ENCODE measurements at regions not wholly inside any gene's neighbourhood (a gene's known extent, or its start where the extent isn't known, plus 50 kb on each side); places are given as distances from the start of the nearest gene placed in this dataset.

DNA sequence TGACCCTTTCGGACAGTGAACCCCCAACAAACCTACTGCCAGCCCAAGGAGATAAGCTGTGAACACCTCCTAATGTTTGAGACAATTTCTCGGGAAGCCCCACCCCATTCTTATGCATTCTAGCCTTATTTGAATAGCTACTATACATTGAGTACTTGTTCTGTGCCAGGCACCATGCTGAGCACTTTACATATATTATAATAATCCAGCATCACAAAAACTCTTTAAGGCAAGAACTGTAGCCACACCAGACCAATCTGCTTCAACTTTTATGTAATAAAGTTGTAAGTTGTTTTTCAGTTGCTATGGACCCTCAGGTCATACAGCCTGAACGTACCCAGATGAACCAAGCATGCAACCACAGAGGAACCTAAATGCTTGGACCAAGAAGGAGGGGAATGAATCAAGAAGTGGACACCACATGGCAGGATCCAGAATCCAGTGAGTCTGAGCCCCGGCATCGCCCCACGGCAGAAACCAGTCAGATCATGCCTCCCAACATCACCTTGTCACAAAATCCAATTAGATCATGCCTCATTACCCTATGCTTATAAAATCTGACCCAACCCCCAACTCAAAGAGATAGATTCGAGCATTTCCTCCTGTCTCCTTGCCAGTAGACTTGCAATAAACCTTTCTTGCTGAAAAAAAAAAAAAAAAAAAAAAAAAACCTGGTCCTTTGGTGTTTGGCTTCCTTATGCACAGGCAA, 225.0 kb downstream of the QDPR start:
- Mint-ChIP-seq H3K36me3 (ENCODE audit: low read depth) (no peaks in the 10 kb centered on the region), H3K27ac (no peak overlapping the region), H3K4me3 (no peak overlapping the region), H3K9me3 (ENCODE audit: insufficient read depth) (no peaks in the 10 kb centered on the region), H3K4me1 (ENCODE audit: low read depth) (no peaks in the 10 kb centered on the region), H3K27me3 (ENCODE audit: low read depth) (peaks cover 3% of the 10 kb centered on the region)
- CTCF ChIA-PET = interaction anchor here (0.7 kb wide), 1 partner anchor 160 kb away, joined by 3 read pairs; no protein-coding TSS in a partner anchor
- DNase-seq (no peak), ATAC-seq (no peak)
- POLR2A ChIA-PET = no interaction called here

DNA sequence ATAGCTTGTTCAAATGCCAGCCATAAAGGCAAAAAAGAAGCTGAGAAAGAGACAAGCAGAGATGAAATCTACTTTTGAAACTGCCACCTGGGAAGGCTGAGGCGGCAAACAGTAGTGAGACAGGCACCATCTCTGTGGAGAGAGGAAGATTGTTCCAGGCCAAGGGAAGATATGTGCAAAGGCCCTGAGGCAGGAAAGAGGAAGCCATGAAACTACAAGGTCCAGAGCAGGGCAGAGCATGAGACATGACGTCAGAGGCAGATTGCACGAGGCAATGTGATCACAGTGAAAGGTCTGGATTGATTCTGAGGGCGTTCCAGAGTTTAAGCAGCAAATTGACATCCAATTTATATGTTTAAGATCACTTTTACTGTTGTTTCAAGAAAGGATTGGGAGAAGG, 226.1 kb downstream of the QDPR start:
- no peak for DNase-seq
- no peak for ATAC-seq
- Mint-ChIP-seq H3K27ac (no peak overlapping the region), H3K9me3 (ENCODE audit: insufficient read depth) (no peaks in the 10 kb centered on the region), H3K27me3 (ENCODE audit: low read depth) (no peaks in the 10 kb centered on the region), H3K4me1 (ENCODE audit: low read depth) (no peaks in the 10 kb centered on the region), H3K36me3 (ENCODE audit: low read depth) (no peaks in the 10 kb centered on the region), H3K4me3 (no peak overlapping the region)
- ChIA-PET POLR2A (no interaction called here), CTCF (no interaction called here)

DNA sequence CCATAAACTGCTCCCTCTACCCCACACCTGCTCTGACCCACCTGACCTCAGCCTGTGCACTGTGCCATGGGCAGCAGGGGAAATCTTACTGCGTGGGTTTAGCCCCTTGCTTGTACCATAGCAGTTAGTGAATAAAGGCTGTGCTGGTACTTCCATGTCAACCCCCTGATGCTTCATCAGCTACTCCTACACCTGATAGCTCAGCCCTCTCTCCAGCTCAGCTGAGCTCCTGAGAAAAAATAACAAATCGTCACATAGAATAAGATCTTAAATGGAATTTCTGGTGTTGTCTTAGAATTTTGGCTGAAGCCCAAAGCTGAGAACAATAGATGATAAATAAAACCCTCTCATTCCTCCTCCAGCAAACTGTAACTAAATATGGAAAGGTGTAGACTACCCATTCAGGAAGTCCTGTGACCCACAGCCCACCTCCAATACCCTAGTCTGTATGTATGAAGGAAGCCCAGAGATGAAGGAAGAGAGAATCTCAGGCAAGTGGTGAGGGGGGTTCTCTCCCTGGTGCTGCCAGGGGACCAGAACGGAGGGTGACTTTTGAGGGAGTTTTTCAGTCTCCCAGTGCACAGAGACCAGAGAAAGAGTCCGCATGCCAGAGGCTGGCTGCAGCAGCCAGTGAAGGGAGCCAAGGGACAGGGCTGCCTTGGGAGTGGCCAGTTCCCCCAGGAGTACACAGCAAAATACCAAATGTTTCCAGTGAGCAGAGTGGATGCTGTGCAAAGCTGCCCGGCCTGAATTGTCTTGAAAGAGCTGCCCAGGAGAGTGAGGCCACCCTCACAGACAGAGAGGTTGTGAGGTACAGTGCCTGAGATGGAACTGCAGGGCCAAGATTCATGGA, 227.3 kb downstream of the QDPR start:
- Mint-ChIP-seq H3K4me3 (no peak overlapping the region), H3K4me1 (ENCODE audit: low read depth) (no peaks in the 10 kb centered on the region)
- no peak for ATAC-seq

DNA sequence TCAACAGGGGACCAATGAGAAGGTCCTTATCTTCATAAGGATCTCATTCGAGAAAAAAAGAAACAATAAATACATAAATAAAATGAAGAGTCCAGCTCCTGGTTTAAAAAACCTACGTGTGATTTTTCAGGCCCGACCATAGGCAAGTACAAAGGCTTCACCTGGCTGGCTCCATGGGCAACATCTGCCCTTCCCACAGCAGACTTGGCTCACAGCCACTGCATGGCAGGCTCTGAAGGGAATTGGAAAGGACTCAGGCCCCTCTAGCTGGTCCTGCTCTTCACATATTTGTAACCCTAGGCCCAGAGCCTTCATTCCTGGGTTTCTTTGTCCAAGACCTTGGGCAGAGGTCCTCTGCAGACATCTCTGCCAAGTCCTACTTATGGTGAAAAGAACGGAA, 228.1 kb downstream of the QDPR start:
- ChIA-PET CTCF (no interaction called here), POLR2A (no interaction called here)
- ATAC-seq = no peak
- Mint-ChIP-seq H3K27ac (no peak overlapping the region), H3K9me3 (ENCODE audit: insufficient read depth) (no peaks in the 10 kb centered on the region), H3K4me1 (ENCODE audit: low read depth) (no peaks in the 10 kb centered on the region), H3K27me3 (ENCODE audit: low read depth) (no peaks in the 10 kb centered on the region), H3K36me3 (ENCODE audit: low read depth) (no peaks in the 10 kb centered on the region), H3K4me3 (no peak overlapping the region)
- no peak for DNase-seq

More for the DNA sequence above, 227.3 kb downstream of the QDPR start:
- ChIA-PET CTCF (no interaction called here), POLR2A (no interaction called here)
- Mint-ChIP-seq H3K27me3 (ENCODE audit: low read depth) (no peaks in the 10 kb centered on the region), H3K36me3 (ENCODE audit: low read depth) (no peaks in the 10 kb centered on the region), H3K9me3 (ENCODE audit: insufficient read depth) (no peaks in the 10 kb centered on the region), H3K27ac (no peak overlapping the region)
- DNase-seq = no peak

DNA sequence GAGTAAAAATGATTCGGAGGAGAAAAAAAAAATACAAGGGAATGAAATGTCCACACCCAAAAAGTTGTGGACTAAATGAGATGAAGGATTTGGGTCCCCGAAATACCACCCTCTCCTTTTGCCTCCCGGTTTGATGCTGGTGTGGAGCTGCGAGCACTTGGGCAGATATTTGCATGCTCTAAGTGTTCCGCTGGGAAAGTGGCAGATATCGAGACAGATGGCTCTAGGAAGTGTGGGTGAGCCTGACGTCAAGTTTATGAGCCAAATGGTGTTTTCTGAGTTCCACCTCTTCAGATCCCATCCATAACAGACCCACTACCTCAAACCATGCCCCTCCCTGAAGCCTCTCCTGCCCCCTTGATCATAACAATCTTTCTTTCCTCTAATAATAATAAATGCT, 228.6 kb downstream of the QDPR start:
- Mint-ChIP-seq H3K27me3 (ENCODE audit: low read depth) (no peaks in the 10 kb centered on the region), H3K4me3 (no peak overlapping the region), H3K27ac (no peak overlapping the region), H3K36me3 (ENCODE audit: low read depth) (no peaks in the 10 kb centered on the region), H3K4me1 (ENCODE audit: low read depth) (no peaks in the 10 kb centered on the region), H3K9me3 (ENCODE audit: insufficient read depth) (no peaks in the 10 kb centered on the region)
- DNase-seq (no peak), ATAC-seq (no peak)
- CTCF ChIA-PET = no interaction called here
- POLR2A ChIA-PET = no interaction called here

DNA sequence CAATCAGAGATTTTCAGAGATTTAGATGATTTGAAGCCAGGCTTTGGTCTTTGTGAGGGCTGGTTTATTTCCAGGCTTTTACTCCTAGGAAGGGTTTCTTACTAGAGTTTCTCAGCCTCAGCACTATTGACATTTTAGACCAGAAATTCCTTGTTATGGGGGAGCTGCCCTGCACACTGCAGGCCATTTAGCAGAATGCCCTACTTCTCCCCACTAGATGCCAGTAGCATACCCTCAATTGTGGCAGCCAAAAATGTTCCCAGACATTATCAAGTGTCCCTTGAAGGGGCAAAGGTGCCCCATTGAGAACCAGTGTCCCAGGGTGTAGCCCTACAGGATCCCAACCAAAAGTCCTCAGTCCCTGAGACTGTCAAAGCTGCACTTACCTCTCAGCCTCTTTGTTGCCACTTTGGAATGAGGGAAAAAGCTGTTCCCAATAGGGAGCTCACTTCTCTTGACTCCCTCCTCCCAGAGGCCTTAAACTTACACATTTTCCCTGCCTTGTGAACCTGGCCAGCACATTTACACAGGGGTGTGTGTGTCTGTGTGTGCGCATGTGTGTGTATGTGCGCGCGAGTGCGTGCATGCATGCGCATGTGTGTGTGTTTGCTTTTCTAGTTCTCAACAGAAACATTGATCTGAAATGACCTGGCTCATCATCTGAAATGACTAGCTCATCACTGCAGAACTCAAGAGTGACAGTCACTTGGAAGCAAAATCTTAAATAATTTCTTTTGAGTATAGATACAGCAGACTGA, 231.4 kb downstream of the QDPR start:
- H3K4me3 Mint-ChIP-seq = no peak overlapping the region

DNA sequence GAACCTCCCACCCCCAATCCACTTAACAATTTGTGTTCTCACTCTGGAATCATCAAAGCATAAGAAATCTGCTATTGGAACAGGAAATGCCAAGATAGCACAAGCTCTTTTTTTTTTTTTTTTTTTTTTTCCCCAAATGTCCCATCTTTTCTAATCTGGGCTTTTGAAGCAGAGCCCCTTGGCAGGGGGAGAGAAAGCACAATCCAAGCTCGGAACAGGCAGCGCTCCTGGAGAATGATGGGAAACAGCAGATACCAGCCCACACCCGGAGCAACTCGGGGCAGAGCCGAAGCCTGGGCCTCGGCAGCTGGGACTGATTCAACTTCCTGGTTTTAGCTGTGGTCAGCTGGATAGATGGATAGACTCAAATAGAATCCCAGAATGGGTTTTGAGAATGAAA, 235.1 kb downstream of the QDPR start:
- POLR2A ChIA-PET = no interaction called here
- no peaks in the 10 kb centered on the region for H3K4me1 Mint-ChIP-seq (ENCODE audit: low read depth)
- no peak for ATAC-seq
- CTCF ChIA-PET = interaction anchor here (1.0 kb wide), 1 partner anchor 171 kb away, joined by 3 read pairs; no protein-coding TSS in a partner anchor
- no peak for DNase-seq
- no peak overlapping the region for H3K4me3 Mint-ChIP-seq
- no peak overlapping the region for H3K27ac Mint-ChIP-seq
- H3K27me3 Mint-ChIP-seq (ENCODE audit: low read depth) = no peaks in the 10 kb centered on the region
- H3K9me3 Mint-ChIP-seq (ENCODE audit: insufficient read depth) = no peaks in the 10 kb centered on the region
- no peaks in the 10 kb centered on the region for H3K36me3 Mint-ChIP-seq (ENCODE audit: low read depth)

More for the DNA sequence above, 231.4 kb downstream of the QDPR start:
- ATAC-seq (no peak), DNase-seq (no peak)
- ChIA-PET POLR2A (no interaction called here), CTCF (interaction anchor here (0.7 to 1.4 kb wide), 3 partner anchors 42 to 170 kb away, joined by 3 to 5 read pairs (median 3); no protein-coding TSS in a partner anchor)
- Mint-ChIP-seq H3K27me3 (ENCODE audit: low read depth) (no peaks in the 10 kb centered on the region), H3K27ac (no peak overlapping the region), H3K9me3 (ENCODE audit: insufficient read depth) (no peaks in the 10 kb centered on the region), H3K36me3 (ENCODE audit: low read depth) (no peaks in the 10 kb centered on the region), H3K4me1 (ENCODE audit: low read depth) (no peaks in the 10 kb centered on the region)

DNA sequence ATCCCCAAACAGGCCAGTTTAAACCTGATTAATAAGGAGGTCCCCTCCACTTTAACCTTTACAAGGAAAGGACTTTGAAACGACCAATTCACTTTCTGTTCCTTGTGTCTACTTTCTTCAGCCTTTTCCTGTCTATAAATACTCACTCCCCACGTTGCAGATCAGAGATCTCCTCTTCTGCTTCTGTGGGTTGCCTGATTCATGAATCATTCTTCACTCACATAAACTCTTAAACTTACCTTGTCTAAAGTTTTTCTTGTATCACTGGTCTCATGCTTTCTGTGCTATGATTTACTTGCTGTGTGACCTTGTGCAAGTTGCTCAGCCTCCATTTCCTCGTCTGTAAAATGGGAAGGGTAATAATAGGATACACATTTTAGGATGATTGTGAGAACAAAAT, 236.1 kb downstream of the QDPR start:
- DNase-seq = no peak
- Mint-ChIP-seq H3K4me3 (no peak overlapping the region), H3K9me3 (ENCODE audit: insufficient read depth) (no peaks in the 10 kb centered on the region), H3K27me3 (ENCODE audit: low read depth) (no peaks in the 10 kb centered on the region), H3K4me1 (ENCODE audit: low read depth) (no peaks in the 10 kb centered on the region), H3K27ac (no peak overlapping the region), H3K36me3 (ENCODE audit: low read depth) (no peaks in the 10 kb centered on the region)
- CTCF ChIA-PET = no interaction called here
- no peak for ATAC-seq
- POLR2A ChIA-PET = interaction anchor here (0.7 kb wide), 1 partner anchor 1162 kb away, joined by 3 read pairs; no protein-coding TSS in a partner anchor

DNA sequence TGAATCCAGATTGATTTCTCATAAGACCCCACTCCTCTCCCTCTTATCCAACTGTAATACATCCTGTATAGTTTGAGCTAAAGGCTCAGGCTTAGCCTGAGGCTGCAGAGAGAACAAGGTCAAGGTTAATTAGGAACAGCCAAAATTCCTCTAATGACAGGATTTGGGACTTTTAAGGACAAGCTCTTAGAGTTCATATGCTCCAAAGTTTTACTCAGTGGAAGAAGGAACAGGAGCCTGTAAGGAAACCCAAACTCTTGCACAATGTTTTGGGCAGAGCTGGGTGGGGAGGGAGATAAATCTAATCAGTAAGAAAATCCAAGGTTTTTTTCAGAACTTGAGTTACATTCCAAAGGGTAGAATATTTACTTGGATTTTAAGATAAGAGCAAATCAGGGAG, 238.8 kb downstream of the QDPR start:
- Mint-ChIP-seq H3K36me3 (ENCODE audit: low read depth) (no peaks in the 10 kb centered on the region), H3K4me1 (ENCODE audit: low read depth) (no peaks in the 10 kb centered on the region), H3K4me3 (no peak overlapping the region), H3K9me3 (ENCODE audit: insufficient read depth) (no peaks in the 10 kb centered on the region), H3K27ac (no peak overlapping the region), H3K27me3 (ENCODE audit: low read depth) (peaks cover 8% of the 10 kb centered on the region)
- ATAC-seq (no peak), DNase-seq (no peak)
- ChIA-PET POLR2A (no interaction called here), CTCF (no interaction called here)

DNA sequence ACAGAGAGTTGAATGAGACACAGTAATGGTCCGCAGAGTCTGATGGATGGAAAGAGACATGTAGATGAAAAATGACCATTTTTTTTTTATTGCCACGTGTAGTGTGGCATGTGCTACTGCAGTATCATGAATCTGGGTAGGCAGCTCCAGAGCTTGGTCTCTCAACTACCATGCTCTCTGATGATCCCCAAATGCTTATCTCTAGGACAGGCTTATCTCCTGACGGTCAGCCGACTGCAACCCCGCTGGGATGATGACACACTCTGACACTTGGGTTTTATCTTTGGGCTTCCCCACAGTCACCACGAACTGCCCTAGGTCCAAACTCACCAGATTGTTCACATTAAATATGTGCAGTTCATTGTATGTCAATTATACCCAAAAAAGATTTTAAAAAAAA, 239.7 kb downstream of the QDPR start:
- H3K4me1 Mint-ChIP-seq (ENCODE audit: low read depth) = no peaks in the 10 kb centered on the region
- H3K27me3 Mint-ChIP-seq (ENCODE audit: low read depth) = peaks cover 9% of the 10 kb centered on the region
- POLR2A ChIA-PET = no interaction called here
- no peak overlapping the region for H3K4me3 Mint-ChIP-seq
- CTCF ChIA-PET = interaction anchor here (0.8 kb wide), 1 partner anchor 356 kb away, joined by 3 read pairs; no protein-coding TSS in a partner anchor
- H3K36me3 Mint-ChIP-seq (ENCODE audit: low read depth) = no peaks in the 10 kb centered on the region
- no peak for ATAC-seq
- no peak overlapping the region for H3K27ac Mint-ChIP-seq
- H3K9me3 Mint-ChIP-seq (ENCODE audit: insufficient read depth) = no peaks in the 10 kb centered on the region
- no peak for DNase-seq

DNA sequence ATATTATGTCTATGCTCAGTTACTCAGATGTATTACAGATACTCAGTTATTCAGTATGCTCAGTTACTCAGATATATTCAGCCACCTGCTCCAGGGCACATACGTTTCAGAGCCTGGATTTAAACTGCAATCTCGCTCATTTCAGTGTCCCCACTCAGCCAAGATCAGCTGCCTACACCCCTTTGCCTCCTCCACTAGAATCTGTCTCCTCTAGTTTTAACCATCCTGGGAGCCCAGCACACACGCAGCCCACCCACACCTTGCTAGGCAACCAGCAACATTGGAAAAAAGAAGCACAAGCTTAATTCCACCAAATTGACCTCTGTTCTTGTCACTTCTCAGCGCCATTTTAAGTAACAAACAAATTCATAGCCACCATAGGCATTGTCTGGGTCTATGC, 246.2 kb downstream of the QDPR start:
- no peaks in the 10 kb centered on the region for H3K4me1 Mint-ChIP-seq (ENCODE audit: low read depth)
- H3K27ac Mint-ChIP-seq = no peak overlapping the region

DNA sequence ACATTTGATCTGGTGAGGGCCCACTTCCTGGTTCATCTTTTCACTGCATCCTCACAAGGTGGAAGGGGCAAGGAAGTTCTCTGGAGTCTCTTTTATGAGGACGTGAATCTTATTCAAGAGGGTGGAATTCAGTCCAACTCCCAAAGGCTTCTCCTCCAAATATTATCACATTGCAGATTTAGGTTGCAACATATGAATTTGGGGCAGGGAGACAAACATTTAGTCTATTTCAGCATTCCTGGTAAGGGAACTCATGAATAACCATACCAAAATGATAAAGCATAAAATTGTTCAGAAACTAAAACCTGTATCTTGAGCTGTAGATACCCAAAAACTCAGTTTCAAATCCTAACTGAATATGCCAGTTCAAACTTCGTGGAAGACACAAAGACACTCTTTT, 246.8 kb downstream of the QDPR start:
- ChIA-PET POLR2A (no interaction called here), CTCF (no interaction called here)
- Mint-ChIP-seq H3K4me1 (ENCODE audit: low read depth) (no peaks in the 10 kb centered on the region), H3K9me3 (ENCODE audit: insufficient read depth) (no peaks in the 10 kb centered on the region), H3K27me3 (ENCODE audit: low read depth) (peaks cover 19% of the 10 kb centered on the region), H3K27ac (no peak overlapping the region), H3K4me3 (no peak overlapping the region), H3K36me3 (ENCODE audit: low read depth) (no peaks in the 10 kb centered on the region)
- DNase-seq (no peak), ATAC-seq (no peak)

More for the DNA sequence above, 246.2 kb downstream of the QDPR start:
- no peaks in the 10 kb centered on the region for H3K9me3 Mint-ChIP-seq (ENCODE audit: insufficient read depth)
- CTCF ChIA-PET = no interaction called here
- no peaks in the 10 kb centered on the region for H3K36me3 Mint-ChIP-seq (ENCODE audit: low read depth)
- POLR2A ChIA-PET = no interaction called here
- no peak for ATAC-seq
- no peak overlapping the region for H3K4me3 Mint-ChIP-seq
- peaks cover 19% of the 10 kb centered on the region for H3K27me3 Mint-ChIP-seq (ENCODE audit: low read depth)
- DNase-seq = no peak

Measured in activated CD8-positive, alpha-beta T cell treated with anti-CD3 and anti-CD28 coated beads, Interleukin-2, amount 10 ng/mL, durations not matched to agents 7 days and 5 days (primary cell).